GM21529 (cell line): ENCODE measurements at regions not wholly inside any gene's neighbourhood (a gene's known extent, or its start where the extent isn't known, plus 50 kb on each side); places are given as distances from the start of the nearest gene placed in this dataset.
"Not testable (repeated sequence)": the region's sequence is repeated elsewhere in the genome, so short reads cannot be mapped to it uniquely, and the experiment has no call there.

Source experiments
- ATAC-seq: cut with Tn5 transposase; IDR thresholded peaks from one replicate; pipeline ENCODE4 v1.9.1; 2021; ENCODE audit not compliant: unreplicated experiment

DNA sequence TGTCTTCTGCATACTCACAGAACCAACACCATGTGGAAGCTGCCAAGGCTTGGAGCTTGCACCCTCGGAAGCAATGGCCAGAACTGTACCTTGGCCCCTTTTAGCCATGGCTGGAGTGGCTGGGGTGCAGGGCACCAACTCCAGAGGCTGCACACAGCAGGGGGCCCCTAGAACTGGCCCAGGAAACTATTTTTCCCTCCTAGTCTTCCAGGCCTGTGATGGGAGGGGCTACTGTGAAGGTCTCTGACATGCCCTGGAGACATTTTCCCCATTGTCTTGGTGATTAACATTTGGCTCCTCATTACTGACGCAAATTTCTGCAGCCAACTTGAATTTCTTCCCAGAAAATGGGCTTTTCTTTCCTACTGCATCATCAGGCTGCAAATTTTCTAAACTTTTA is 248.6 kb upstream of the RHOBTB1 start:
- not testable (repeated sequence) for ATAC-seq

GRCh38 chr10:61192042-61192441 is 248.1 kb upstream of the RHOBTB1 start:
- no peak for ATAC-seq

- no peak for ATAC-seq
Observed at GRCh38 chr10:61189912-61190311, 245.9 kb upstream of the RHOBTB1 start.

GRCh38 chr10:61188691-61189090 is 244.7 kb upstream of the RHOBTB1 start:
- ATAC-seq = no peak

DNA sequence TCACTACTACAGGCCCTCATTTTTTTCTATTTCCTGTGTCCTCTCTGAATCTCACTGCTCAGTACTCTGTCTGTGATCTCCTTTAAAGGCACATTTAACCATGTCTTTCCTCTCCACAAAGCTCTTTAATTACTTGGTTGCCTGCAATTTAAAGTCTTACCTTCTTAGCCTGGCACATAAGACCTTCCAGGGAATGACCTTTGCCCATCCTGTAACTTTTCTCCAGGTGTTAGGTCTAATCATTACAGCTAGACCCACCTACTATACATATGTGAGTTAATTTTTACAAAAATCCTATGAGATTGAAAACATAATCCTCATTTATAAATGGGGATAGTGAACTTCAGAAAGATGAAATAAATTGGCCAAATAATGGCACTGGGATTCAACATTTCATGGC is 244.1 kb upstream of the RHOBTB1 start:
- no peak for ATAC-seq

DNA sequence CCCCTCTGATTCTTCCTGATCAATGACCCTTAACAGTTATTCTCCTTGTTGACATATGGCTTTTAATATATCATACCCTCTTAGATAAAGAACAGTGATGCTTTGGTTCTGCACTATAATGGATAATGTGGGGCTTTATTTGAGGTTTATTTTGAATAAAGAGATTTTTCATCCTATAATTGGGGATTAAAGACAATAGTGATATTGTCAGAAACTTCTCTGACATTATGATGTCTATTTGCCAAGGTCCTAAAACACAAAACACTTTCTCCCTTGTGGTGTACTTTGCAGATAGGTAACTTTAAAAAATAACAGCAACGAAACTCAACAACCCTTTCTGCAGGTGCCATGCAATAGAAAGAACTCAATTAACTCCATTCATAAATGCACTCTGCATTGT is 243.6 kb upstream of the RHOBTB1 start:
- no peak for ATAC-seq

GRCh38 chr10:61186408-61186807 is 242.4 kb upstream of the RHOBTB1 start:
- no peak for ATAC-seq

DNA sequence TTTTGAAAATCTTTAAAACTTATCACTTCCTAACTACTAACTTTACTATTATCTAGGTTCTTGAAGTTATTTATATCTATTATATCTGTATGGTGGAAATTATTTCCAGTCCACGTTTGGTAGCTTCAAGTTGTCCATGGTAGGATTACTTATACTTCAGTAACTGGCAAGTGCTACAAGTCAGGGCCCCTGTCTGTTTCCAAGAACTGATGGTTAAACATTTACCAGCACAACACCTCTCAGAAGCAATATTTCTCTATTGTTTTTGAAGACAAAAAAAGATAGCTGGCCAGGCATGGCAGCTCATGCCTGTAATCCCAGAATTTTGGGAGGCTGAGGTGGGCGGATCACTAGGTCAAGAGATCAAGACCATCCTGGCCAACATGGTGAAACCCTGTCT is 240.4 kb upstream of the RHOBTB1 start:
- ATAC-seq = no peak

DNA sequence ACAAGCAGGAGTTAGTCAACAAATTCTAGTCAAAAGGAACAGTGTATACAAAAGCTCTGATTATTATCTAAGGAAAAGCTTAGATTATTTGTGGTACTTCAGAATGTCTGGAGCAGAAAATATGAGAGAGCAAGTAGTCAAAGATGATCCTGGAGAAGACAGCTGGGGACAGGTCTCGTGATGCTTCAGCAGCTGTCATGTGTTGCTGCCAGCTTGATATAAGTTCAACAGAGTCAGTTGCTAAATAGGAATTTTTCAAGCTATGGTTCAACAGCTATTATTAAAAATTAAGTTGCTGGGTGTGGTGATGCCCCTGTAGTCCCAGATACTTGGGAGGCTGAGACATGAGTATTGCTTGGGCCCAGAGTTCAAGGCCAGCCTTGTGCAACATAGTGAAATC is 240.0 kb upstream of the RHOBTB1 start:
- no peak for ATAC-seq

GRCh38 chr10:61181832-61182231 is 237.8 kb upstream of the RHOBTB1 start:
- no peak for ATAC-seq

DNA sequence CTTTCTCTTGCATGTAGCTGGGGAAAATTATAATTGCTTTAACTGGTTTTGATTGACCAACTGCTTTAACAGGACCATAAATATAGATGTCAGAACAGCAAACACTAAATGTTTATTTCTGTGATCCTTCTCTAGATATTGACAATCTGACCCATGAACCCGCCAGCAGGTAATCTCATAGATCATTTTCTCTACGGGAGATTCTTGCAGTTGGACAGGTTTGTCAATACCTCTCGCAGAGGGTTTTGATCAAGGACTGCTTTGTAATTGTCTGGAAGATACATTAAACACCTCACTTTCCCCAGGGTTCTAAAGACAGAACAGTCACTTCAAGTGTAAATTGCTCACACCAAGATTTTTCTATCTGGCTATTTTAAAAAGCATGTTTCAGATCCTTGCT is 235.8 kb upstream of the RHOBTB1 start:
- no peak for ATAC-seq

DNA sequence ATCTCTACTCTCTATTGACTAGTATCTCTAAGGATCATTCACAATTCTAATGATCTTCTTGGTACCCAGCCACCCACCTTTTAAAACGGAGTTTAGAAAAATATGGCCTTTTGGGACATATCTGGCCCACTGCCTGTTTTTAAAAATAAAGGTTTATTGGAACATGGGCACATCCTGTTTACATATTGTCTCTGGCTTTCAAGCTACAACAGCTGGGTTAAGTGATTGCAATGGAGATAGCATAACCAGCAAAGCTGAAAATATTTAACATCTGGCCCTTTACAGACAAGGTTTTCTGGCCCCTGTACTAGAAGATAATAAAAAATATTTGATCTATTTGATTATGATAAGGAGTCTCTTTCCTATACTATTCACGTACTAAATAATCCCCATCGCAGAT is 232.4 kb upstream of the RHOBTB1 start:
- no peak for ATAC-seq

GRCh38 chr10:61175316-61175715 is 231.3 kb upstream of the RHOBTB1 start:
- ATAC-seq = no peak

DNA sequence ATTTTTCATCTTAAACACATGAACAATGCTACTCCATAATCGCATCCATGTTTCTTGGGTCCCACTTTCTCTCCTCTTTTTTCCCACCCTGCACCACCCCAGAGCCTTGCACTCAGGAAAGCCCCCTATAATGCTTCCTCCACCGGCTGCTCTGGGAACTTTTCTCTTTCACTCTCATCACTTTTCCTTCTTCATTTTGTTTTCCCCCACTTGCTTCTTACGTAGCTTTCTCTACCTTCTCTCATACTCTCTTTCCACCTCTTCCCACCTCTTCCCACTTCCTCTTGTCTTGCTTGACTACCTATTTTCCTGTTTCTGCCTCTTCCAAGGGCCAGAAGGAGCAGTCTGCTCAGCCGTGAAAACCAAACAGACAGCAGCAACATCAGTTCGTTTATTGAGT is 229.5 kb upstream of the RHOBTB1 start:
- no peak for ATAC-seq

- ATAC-seq = peak; percentile 59
Observed at GRCh38 chr10:61172182-61172926, 228.4 kb upstream of the RHOBTB1 start.

DNA sequence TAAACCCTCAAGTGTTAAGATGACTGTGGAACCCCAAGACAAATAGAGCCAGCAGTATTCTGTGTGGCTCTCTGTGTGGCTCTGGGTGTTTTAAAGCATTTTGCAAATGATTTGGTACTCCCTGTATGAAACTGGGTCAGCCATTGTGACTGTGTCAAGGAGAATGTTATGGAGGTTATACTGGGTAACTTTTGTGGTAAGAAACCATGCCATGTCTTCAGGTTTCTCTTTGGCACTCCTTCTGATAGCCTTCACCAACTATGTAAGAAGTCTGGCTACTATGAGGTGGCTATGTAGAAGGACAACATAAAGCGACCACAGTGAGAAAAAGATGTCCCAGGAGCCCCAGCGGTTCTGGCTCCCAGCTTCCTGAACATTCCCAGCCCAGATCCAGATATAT is 226.6 kb upstream of the RHOBTB1 start:
- ATAC-seq = no peak

- ATAC-seq = no peak
Observed at GRCh38 chr10:61169294-61169693, 225.3 kb upstream of the RHOBTB1 start.

DNA sequence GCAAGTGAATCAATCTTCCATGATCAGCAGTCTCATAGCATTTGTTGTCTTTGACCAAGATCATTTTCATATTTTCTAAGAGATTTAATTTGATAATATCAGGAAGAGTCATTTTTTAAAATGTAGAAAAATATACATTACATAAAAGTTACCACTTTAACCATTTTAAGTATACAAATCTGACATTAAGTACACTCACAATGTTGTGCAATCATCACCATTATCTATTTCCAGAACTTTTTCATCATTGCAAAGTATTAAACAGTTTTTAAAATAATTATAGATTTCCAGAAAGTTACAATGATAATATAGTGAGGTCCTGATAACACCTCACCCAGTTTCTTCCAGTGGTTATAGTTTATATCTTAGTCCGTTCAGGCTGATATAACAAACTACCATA is 222.5 kb upstream of the RHOBTB1 start:
- ATAC-seq = no peak

DNA sequence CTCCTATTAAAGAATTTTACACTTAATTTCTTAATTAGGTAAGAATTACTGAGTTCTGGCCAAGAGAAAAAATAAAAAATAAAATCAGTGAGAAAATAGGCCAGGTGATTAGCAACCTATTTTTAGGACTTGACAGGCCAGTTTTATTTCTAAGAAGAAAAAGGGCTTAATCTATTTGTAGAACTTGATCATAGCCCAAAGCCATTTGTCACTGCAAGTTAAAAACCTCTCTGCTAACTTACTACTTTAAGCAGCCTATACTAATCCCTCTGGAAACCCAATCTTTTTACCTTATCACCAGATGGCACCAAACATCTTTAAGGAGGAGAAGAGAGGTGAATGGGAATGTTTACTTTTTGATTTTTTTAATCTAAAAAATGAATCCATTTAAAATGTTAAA is 222.1 kb upstream of the RHOBTB1 start:
- no peak for ATAC-seq

- ATAC-seq = no peak
Observed at GRCh38 chr10:61164458-61165160, 220.6 kb upstream of the RHOBTB1 start.

- ATAC-seq = no peak
Observed at GRCh38 chr10:61163403-61163802, 219.4 kb upstream of the RHOBTB1 start.

DNA sequence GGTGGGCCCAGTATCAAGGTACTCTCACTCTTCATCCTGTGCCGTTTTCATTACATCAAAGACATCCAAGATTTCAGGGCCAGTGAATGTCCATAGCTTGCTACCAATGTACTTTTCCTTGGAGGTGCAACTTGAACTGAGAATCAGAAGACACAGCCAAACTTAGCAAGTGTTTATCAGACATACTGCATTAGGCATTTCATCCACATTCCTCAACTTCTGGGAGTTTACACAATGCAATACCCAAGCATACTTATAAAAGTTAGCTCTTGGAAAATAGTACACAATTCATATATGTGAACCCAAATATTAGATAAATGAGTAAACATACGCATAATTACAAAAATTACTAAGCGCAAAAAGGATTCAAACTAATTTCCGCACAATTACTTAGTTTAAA is 216.3 kb upstream of the RHOBTB1 start:
- no peak for ATAC-seq

DNA sequence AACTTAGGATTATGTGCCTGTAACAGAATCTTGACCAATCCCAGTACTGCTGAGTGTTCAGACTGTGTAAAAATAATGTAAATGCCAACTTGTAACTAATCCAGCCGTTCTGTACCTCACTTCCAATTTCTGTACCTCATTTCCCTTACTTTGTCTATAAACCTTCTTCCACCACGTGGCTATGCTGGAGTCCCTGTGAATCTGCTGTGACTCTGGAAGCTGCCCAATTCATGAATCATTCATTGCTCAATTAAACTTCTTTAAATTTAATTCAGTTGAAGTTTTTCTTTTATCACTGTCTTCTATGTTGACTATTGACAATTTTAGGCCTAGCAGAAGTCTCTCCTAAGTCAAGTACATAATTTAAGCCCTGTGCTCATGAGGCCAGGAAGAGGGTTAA is 215.3 kb upstream of the RHOBTB1 start:
- no peak for ATAC-seq
